Nephron progenitor cell (in vitro differentiated cells): ENCODE measurements at regions not wholly inside any gene's neighbourhood (a gene's known extent, or its start where the extent isn't known, plus 50 kb on each side); places are given as distances from the start of the nearest gene placed in this dataset.

Experiments used
- DNase-seq: peaks from one replicate; pipeline ENCODE4 v3.0.0; 2021
- H3K27ac Mint-ChIP-seq: 2 replicates; pipeline ENCODE4 v1.8.0; 2021; ENCODE audit warnings: mild to moderate bottlenecking, moderate library complexity, mixed read lengths
- H3K27me3 Mint-ChIP-seq: 2 replicates; pipeline ENCODE4 v1.8.0; 2021; ENCODE audit warnings: mild to moderate bottlenecking, low read depth, mixed read lengths; ENCODE audit not compliant: poor library complexity
- H3K36me3 Mint-ChIP-seq: 2 replicates; pipeline ENCODE4 v1.8.0; 2021; ENCODE audit warnings: low read depth, mixed read lengths
- H3K4me1 Mint-ChIP-seq: 2 replicates; pipeline ENCODE4 v1.8.0; 2021; ENCODE audit warnings: mixed read lengths
- H3K4me3 Mint-ChIP-seq: 2 replicates; pipeline ENCODE4 v1.8.0; 2021; ENCODE audit warnings: mild to moderate bottlenecking, moderate library complexity, mixed read lengths
- H3K9me3 Mint-ChIP-seq: 2 replicates; pipeline ENCODE4 v1.8.0; 2021; ENCODE audit warnings: mild to moderate bottlenecking, moderate library complexity, mixed read lengths
- CTCF ChIP-seq: fragments of 200-600 bp; sonication (generic); IDR thresholded peaks from 2 replicates; pipeline ENCODE4 v1.5.0; 2021; ENCODE audit warnings: antibody characterized with exemption

GRCh38 chr3:59595830-59596229, 546.0 kb upstream of the CFAP20DC start:
- no peak overlapping the region for H3K27ac Mint-ChIP-seq
- peaks cover 7% of the 10 kb centered on the region for H3K36me3 Mint-ChIP-seq
- no peak for TF ChIP-seq CTCF

GRCh38 chr3:59593380-59593779, 543.6 kb upstream of the CFAP20DC start:
- Mint-ChIP-seq H3K27ac (no peak overlapping the region), H3K27me3 (peaks cover 2% of the 10 kb centered on the region), H3K4me3 (no peak overlapping the region), H3K9me3 (peaks cover 28% of the 10 kb centered on the region), H3K36me3 (peaks cover 8% of the 10 kb centered on the region), H3K4me1 (no peaks in the 10 kb centered on the region)
- TF ChIP-seq CTCF = no peak
- DNase-seq = no peak

More at GRCh38 chr3:59595830-59596229, 546.0 kb upstream of the CFAP20DC start:
- Mint-ChIP-seq H3K4me3 (no peak overlapping the region), H3K4me1 (no peaks in the 10 kb centered on the region), H3K9me3 (peaks cover 24% of the 10 kb centered on the region), H3K27me3 (peaks cover 6% of the 10 kb centered on the region)
- DNase-seq = no peak

GRCh38 chr3:59580996-59581395, 531.2 kb upstream of the CFAP20DC start:
- Mint-ChIP-seq H3K36me3 (peaks cover 29% of the 10 kb centered on the region), H3K9me3 (peaks cover 40% of the 10 kb centered on the region), H3K4me1 (peaks cover 5% of the 10 kb centered on the region), H3K4me3 (no peak overlapping the region), H3K27ac (no peak overlapping the region), H3K27me3 (peaks cover 4% of the 10 kb centered on the region)
- no peak for TF ChIP-seq CTCF
- DNase-seq = no peak

GRCh38 chr3:59580499-59580898, 530.7 kb upstream of the CFAP20DC start:
- no peak overlapping the region for H3K27ac Mint-ChIP-seq
- peaks cover 35% of the 10 kb centered on the region for H3K9me3 Mint-ChIP-seq
- no peak for DNase-seq
- peaks cover 24% of the 10 kb centered on the region for H3K36me3 Mint-ChIP-seq
- TF ChIP-seq CTCF = no peak
- H3K27me3 Mint-ChIP-seq = peaks cover 4% of the 10 kb centered on the region
- H3K4me1 Mint-ChIP-seq = peaks cover 5% of the 10 kb centered on the region
- H3K4me3 Mint-ChIP-seq = no peak overlapping the region

- DNase-seq = no peak
Observed at GRCh38 chr3:59578129-59578528, 528.3 kb upstream of the CFAP20DC start.

More at GRCh38 chr3:59578129-59578528, 528.3 kb upstream of the CFAP20DC start:
- Mint-ChIP-seq H3K36me3 (peaks cover 10% of the 10 kb centered on the region), H3K9me3 (peaks cover 17% of the 10 kb centered on the region), H3K4me3 (no peak overlapping the region), H3K27ac (no peak overlapping the region), H3K27me3 (peaks cover 4% of the 10 kb centered on the region), H3K4me1 (peaks cover 5% of the 10 kb centered on the region)
- TF ChIP-seq CTCF = no peak
